Effector memory CD8-positive, alpha-beta T cell (primary cell): ENCODE measurements at regions not wholly inside any gene's neighbourhood (a gene's known extent, or its start where the extent isn't known, plus 50 kb on each side); places are given as distances from the start of the nearest gene placed in this dataset.
"Not testable (repeated sequence)": the region's sequence is repeated elsewhere in the genome, so short reads cannot be mapped to it uniquely, and the experiment has no call there.

Source experiments
- ATAC-seq: fragments of 150-1000 bp; cut with Tn5 transposase; replicated peaks from 2 replicates; pipeline ENCODE4 v1.10.0; 2021; ENCODE audit warnings: mild to moderate bottlenecking, moderate library complexity
- DNase-seq, 3 experiments: peaks; one replicate each; pipeline ENCODE4 v3.0.0; 2021
- H3K27ac Mint-ChIP-seq, 2 donors: one replicate each; pipeline ENCODE4 v1.8.0; 2022; ENCODE audit warnings: mild to moderate bottlenecking in 2 of 2, mixed read lengths in 2 of 2, moderate library complexity in 2 of 2
- H3K27me3 Mint-ChIP-seq, 2 donors: one replicate each; pipeline ENCODE4 v1.8.0; 2022; ENCODE audit warnings: mixed read lengths in 2 of 2
- H3K36me3 Mint-ChIP-seq: one replicate; pipeline ENCODE4 v1.8.0; 2022; ENCODE audit warnings: mild to moderate bottlenecking, moderate library complexity, mixed read lengths; ENCODE audit not compliant: insufficient read depth
- H3K4me1 Mint-ChIP-seq, 2 donors: one replicate each; pipeline ENCODE4 v1.8.0; 2022; ENCODE audit warnings: low read depth in 2 of 2, mixed read lengths in 2 of 2
- H3K4me3 Mint-ChIP-seq, 2 donors: one replicate each; pipeline ENCODE4 v1.8.0; 2022; ENCODE audit warnings: mild to moderate bottlenecking in 2 of 2, mixed read lengths in 2 of 2, moderate library complexity in 2 of 2
- H3K9me3 Mint-ChIP-seq, 2 donors: one replicate each; pipeline ENCODE4 v1.8.0; 2022; ENCODE audit warnings: mixed read lengths in 2 of 2

DNA sequence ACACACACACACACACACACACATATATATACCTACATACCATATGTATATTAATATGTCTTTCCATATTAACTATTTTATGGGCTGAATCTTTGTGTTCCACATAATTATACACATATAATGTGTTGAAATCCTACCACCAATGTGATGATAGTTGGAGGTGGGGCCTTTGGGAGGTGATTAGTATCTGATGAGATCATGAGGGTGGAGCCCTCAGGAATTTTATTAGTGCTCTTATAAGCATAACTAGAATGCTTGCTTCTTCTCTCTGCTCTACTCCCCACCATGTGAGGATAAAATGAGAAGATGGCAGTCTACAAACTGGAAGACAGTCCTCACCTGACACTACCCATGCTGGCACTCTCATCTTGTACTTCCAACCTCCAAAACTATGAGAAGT lies 1193.5 kb upstream of the FLRT2 start:
- Mint-ChIP-seq H3K36me3 (no peaks in the 10 kb centered on the region), H3K27me3 (no peaks in the 10 kb centered on the region), H3K27ac (no peak overlapping the region), H3K9me3 (peaks cover 6 to 8% of the 10 kb centered on the region in 2 donors), H3K4me3 (no peak overlapping the region), H3K4me1 (no peaks in the 10 kb centered on the region)
- DNase-seq (no peak), ATAC-seq (no peak)

DNA sequence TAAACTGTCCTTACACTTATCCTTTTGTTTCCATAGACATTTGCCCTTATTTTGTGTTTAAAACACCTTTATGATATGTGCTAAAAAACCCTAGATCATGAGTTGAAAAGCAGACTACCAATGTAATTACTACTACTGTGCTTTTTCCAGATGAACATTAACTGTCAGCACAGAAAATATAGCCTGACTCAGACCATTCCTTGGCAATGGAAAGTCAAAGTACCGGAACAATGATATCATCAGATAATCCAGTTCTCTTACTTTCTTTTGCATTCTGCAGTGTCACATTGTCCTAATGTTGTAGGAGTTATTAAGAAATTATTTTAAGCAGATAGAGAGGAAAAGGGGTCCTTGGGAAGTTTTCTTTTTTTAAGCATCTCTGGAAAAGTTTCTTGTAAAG lies 1189.0 kb upstream of the FLRT2 start:
- DNase-seq, result no peak
- H3K4me3 Mint-ChIP-seq, result no peak overlapping the region
- H3K27ac Mint-ChIP-seq, result no peak overlapping the region
- H3K27me3 Mint-ChIP-seq, result no peaks in the 10 kb centered on the region
- no peaks in the 10 kb centered on the region for H3K36me3 Mint-ChIP-seq
- no peak for ATAC-seq
- H3K4me1 Mint-ChIP-seq, result no peaks in the 10 kb centered on the region
- peaks cover 0 to 8% of the 10 kb centered on the region in 2 donors for H3K9me3 Mint-ChIP-seq

DNA sequence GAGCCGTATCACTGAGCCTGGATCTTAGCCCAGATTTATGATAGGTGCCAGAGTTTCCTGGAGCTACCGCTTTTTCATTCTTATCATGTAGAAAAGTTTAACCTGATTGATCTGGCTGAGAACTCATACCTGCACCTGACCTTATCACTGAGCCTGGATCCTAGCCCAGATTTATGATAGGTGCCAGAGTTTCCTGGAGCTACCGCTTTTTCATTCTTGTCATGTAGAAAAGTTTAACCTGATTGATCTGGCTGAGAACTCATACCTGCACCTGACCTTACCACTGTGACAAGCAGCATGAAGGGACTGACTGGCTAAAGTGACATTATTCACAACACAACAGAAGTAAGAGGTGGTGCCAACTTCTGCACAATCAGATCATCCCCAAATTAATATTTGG lies 1188.1 kb upstream of the FLRT2 start:
- H3K4me3 Mint-ChIP-seq, H3K27me3 Mint-ChIP-seq, ATAC-seq, H3K9me3 Mint-ChIP-seq, H3K36me3 Mint-ChIP-seq, H3K27ac Mint-ChIP-seq, DNase-seq, H3K4me1 Mint-ChIP-seq: not testable (repeated sequence)

DNA sequence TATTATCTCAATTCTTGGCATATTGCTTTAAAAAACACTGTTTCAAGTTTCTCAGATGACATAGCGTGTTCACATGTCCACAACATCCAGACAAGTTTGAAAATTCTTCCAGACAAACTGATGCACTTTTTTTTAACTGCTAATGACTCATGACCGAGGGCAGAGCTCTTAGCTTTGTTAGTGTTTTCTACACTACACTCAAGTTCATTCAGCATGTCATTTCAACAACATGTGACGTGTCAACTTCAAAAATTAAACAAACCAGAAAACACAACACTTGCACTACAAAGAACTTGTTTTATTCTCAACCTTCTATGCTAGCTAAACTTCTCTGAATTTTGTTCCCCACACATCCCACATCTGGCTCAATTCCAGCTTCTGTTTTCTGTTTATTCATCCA lies 1186.3 kb upstream of the FLRT2 start:
- Mint-ChIP-seq H3K36me3 (no peaks in the 10 kb centered on the region), H3K27me3 (no peaks in the 10 kb centered on the region), H3K4me3 (no peak overlapping the region), H3K27ac (no peak overlapping the region), H3K9me3 (peaks cover 2 to 4% of the 10 kb centered on the region in 2 donors), H3K4me1 (no peaks in the 10 kb centered on the region)
- ATAC-seq, result no peak
- no peak for DNase-seq

DNA sequence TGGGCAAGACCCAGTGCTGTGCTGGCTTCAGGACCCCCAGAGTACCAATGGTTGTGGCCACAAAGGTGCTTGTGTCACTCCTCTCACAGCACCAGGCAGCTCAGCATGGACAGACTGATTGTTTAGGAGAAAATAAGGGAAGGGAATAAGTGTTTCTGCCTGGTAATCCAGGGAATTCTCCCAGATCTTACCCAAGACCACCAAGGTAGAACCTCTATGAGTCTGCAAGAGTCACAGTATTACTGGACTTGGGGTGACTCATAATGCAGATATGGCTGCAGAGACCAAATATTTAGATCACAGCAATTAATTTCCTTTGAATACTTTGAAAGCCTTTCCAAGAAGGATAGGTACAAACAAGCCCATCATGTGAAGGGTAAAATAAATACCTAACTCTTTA lies 1178.3 kb upstream of the FLRT2 start:
- no peak for DNase-seq
- ATAC-seq, result no peak
- H3K4me1 Mint-ChIP-seq, result no peaks in the 10 kb centered on the region
- no peak overlapping the region for H3K27ac Mint-ChIP-seq
- H3K9me3 Mint-ChIP-seq, result peaks cover 12 to 39% of the 10 kb centered on the region in 2 donors
- H3K27me3 Mint-ChIP-seq, result no peaks in the 10 kb centered on the region
- H3K36me3 Mint-ChIP-seq, result no peaks in the 10 kb centered on the region
- no peak overlapping the region for H3K4me3 Mint-ChIP-seq

DNA sequence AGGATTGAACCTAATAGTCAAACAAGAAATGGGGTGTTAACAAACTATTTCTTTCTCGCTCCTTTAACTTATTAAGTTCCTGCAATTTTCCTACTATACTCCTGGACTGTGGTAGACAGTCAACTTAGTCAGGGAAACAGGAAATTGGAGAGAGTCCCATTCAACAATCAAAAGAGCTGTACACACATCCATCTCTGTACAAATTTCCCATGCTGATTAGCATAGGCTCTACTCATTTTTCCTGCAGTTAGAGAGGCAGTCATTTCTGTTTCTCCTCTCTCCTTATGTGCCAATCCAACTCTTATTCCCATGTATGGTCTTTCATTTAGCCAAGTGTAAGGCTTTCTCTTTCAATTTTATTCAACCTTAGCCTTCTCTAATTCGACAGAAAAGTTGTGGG lies 1168.5 kb upstream of the FLRT2 start:
- Mint-ChIP-seq H3K27me3 (no peaks in the 10 kb centered on the region), H3K4me3 (no peak overlapping the region), H3K36me3 (no peaks in the 10 kb centered on the region), H3K4me1 (no peaks in the 10 kb centered on the region), H3K9me3 (peaks cover 8 to 21% of the 10 kb centered on the region in 2 donors), H3K27ac (no peak overlapping the region)
- no peak for ATAC-seq
- no peak for DNase-seq

DNA sequence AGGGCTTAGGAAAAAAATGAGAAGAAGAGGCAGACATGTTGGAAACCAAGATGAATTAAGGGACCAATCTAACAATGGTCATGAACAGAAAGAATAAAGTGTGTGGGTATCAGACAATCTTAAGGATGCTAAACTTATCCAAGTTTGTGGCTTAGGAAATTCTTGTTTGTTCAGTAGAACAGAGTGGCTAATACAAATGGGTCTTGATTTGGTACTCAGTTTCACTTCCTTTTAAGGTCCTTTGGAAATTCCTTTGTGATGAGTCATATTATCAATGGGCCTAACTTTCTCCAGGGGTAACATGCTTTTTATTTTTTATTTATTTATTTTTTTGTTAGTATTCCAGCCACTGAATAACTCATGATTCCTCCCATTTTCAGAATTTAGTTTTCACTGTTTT lies 1154.7 kb upstream of the FLRT2 start:
- no peaks in the 10 kb centered on the region for H3K36me3 Mint-ChIP-seq
- H3K4me3 Mint-ChIP-seq, result no peak overlapping the region
- ATAC-seq, result no peak
- no peak overlapping the region for H3K27ac Mint-ChIP-seq
- no peaks in the 10 kb centered on the region for H3K27me3 Mint-ChIP-seq
- H3K9me3 Mint-ChIP-seq, result peaks cover 10 to 12% of the 10 kb centered on the region in 2 donors
- no peaks in the 10 kb centered on the region for H3K4me1 Mint-ChIP-seq
- no peak for DNase-seq

DNA sequence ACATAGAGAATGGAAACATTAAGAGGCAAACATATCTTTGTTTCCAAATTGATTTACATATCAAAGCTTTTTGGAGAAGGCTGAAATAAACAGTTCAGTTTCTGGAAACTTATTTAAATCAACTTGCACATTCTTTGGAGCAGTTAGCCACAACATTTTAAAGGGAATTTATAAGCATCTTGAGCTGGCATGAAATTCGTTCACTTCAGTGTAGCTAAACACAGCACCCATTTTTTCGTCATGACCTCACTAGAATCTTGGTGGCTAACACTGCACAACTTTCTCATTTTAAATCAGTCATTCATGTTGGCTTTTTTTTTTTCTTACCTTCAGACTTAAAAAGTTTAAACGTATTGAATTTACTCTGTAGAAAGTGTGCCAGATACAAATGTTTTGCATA lies 1139.9 kb upstream of the FLRT2 start:
- Mint-ChIP-seq H3K9me3 (peaks cover 4 to 18% of the 10 kb centered on the region in 2 donors), H3K27me3 (no peaks in the 10 kb centered on the region), H3K27ac (no peak overlapping the region), H3K4me1 (no peaks in the 10 kb centered on the region), H3K36me3 (no peaks in the 10 kb centered on the region), H3K4me3 (no peak overlapping the region)
- ATAC-seq (no peak), DNase-seq (no peak)

DNA sequence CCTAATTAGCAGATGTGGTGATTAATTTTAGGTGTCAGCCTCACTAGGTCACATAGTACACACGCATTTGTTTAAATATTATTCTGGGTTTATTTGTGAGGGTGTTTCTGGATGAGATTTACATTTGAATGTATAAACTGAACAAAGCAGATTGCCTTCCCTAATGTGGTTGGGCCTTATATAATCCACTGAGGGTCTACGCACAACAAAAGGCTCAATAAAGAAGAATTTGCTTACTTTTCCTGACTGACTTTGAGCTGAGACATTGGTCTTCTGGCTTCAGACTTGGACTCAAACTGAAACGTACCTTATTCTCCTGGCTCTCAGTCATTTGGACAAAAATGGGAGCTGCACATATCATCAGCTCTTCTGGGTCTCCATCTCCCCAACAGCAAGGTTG lies 1132.3 kb upstream of the FLRT2 start:
- H3K27me3 Mint-ChIP-seq, result no peaks in the 10 kb centered on the region
- H3K9me3 Mint-ChIP-seq, result peaks cover 11 to 28% of the 10 kb centered on the region in 2 donors
- no peaks in the 10 kb centered on the region for H3K4me1 Mint-ChIP-seq
- no peak for DNase-seq
- peaks cover 3% of the 10 kb centered on the region for H3K36me3 Mint-ChIP-seq
- no peak overlapping the region for H3K27ac Mint-ChIP-seq
- ATAC-seq, result no peak
- no peak overlapping the region for H3K4me3 Mint-ChIP-seq

DNA sequence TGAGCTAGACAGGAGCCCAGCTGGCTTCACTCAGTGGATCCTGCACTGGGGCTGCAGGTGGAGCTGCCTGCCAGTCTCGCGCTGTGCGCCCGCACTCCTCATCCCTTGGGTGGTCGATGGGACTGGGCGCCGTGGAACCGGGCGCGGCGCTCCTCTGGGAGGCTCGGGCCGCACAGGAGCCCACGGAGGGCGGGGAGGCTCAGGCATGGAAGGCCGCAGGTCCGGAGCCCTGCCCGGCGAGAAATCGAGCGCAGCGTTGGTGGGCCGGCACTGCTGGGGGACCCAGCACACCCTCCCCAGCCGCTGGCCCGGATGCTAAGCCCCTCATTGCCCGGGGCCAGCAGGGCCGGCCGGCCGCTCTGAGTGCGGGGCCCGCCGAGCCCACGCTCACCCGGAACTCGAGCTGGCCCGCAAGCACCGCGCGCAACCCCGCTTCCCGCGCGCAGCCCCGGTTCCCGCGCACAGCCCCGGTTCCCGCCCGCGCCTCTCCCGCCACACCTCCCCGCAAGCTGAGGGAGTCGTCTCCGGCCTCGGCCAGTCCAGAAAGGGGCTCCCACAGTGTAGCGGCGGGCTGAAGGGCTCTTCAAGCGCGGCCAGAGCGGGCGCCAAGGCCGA lies 1130.5 kb upstream of the FLRT2 start:
- no peaks in the 10 kb centered on the region for H3K4me1 Mint-ChIP-seq
- peaks cover 7 to 21% of the 10 kb centered on the region in 2 donors for H3K9me3 Mint-ChIP-seq
- peaks cover 3% of the 10 kb centered on the region for H3K36me3 Mint-ChIP-seq

DNA sequence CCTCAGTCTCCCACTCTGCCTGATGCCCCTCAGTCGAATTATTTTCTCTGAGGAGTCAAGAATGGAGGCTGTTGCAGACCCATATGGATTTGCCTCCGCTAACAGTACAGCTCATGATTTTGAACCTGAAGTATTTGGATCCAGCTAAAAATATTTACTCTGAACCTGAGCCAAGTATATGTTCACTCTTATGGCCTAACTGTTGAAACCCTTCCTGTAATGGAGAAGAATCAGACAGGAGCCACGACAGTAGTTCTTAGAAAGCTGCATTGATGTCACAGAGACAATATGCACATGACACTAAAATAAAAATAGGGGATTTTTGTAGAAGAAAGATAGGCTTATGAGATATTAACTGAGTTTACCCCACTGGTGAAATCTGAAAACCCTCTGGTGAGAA lies 1128.3 kb upstream of the FLRT2 start:
- ATAC-seq (no peak), DNase-seq (no peak)
- Mint-ChIP-seq H3K4me3 (no peak overlapping the region), H3K36me3 (peaks cover 3% of the 10 kb centered on the region), H3K4me1 (no peaks in the 10 kb centered on the region), H3K27ac (no peak overlapping the region), H3K27me3 (no peaks in the 10 kb centered on the region), H3K9me3 (peaks cover 1 to 8% of the 10 kb centered on the region in 2 donors)

More for the DNA sequence above, 1130.5 kb upstream of the FLRT2 start:
- Mint-ChIP-seq H3K27ac (no peak overlapping the region), H3K27me3 (no peaks in the 10 kb centered on the region), H3K4me3 (no peak overlapping the region)
- DNase-seq, result no peak
- ATAC-seq, result no peak

DNA sequence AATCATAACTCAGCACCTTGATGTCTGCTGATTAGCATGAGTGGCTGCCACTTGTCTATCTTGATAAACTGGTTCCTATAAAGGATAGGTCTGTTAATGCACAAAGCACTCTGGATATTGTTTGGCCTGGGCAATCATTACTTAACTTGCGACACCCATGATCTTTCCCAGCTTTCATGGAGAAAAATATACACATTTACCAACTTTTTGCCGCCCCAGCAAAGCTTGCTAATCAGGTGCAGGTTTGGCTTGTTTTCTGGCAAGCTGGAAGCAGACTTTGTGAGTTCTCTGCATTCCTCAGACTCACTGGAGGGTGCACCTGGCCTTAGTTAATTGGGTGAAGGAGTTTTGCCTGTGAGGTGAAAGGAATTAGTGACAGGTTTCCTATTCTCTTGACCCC lies 1126.4 kb upstream of the FLRT2 start:
- no peak overlapping the region for H3K27ac Mint-ChIP-seq
- H3K27me3 Mint-ChIP-seq, result no peaks in the 10 kb centered on the region
- no peak overlapping the region for H3K4me3 Mint-ChIP-seq
- DNase-seq (no peak), ATAC-seq (no peak)
- H3K36me3 Mint-ChIP-seq, result no peaks in the 10 kb centered on the region
- H3K9me3 Mint-ChIP-seq, result peaks cover 0 to 1% of the 10 kb centered on the region in 2 donors
- H3K4me1 Mint-ChIP-seq, result no peaks in the 10 kb centered on the region

DNA sequence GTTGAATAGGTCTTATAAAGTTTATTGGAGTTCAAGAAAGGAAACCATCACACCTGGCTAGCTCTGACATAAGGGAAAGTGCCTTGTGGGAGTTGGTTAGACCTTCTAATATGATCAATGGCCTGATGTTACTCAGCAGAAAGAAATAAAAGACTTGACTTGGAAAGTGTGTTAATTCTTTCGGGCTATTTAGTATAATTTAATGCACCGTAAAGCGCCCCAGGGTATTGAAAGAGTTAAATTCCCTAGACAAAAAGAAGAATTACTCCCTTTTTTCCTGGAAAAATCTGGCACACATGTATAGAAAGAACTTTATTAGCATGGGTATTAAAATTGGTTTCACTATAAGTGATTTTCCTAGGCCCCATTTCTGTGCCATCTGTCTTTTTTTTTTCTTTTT lies 1125.7 kb upstream of the FLRT2 start:
- Mint-ChIP-seq H3K4me1 (no peaks in the 10 kb centered on the region), H3K27ac (no peak overlapping the region), H3K4me3 (no peak overlapping the region), H3K27me3 (no peaks in the 10 kb centered on the region), H3K9me3 (peaks cover 0 to 1% of the 10 kb centered on the region in 2 donors), H3K36me3 (no peaks in the 10 kb centered on the region)
- ATAC-seq, result no peak
- no peak for DNase-seq

DNA sequence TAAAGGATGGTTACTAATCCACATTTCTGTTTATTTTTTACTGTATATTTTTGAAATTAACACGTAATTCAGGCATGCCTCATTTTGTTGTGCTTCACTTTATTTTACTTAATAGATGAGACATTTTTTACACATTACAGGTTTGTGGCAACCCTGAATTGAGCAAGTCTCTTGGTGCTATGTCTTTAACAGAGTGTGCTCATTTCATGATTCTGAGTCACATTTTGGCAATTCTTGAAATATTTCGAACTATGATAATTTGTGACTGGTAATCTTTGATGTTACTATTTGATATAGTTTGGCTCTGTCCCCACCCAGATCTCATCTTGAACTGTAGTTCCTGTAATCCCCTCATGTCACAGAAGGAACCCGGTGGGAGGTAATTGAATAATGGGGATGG lies 1120.5 kb upstream of the FLRT2 start:
- peaks cover 5 to 7% of the 10 kb centered on the region in 2 donors for H3K9me3 Mint-ChIP-seq
- H3K4me1 Mint-ChIP-seq, result no peaks in the 10 kb centered on the region
- no peak overlapping the region for H3K4me3 Mint-ChIP-seq
- H3K36me3 Mint-ChIP-seq, result no peaks in the 10 kb centered on the region
- no peaks in the 10 kb centered on the region for H3K27me3 Mint-ChIP-seq
- no peak overlapping the region for H3K27ac Mint-ChIP-seq
- no peak for DNase-seq
- ATAC-seq, result no peak

DNA sequence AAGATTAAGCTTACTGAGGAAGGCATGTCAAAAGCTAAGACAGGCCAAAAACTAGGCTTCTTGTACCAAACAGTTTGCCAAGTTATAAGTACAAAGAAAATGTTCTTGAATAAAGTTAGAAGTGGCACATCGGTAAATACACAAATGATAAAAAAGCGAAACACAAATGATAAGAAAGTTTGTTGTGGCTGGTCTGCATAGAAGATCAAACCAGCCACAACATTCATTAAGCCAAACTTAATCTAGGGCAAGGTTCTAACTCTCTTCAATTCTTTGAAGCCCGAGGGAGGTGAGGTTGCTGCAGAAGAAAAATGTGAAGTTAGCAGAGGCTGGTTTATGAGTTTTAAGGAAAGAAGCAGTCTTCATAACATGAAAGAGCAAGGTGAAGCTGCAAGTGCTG lies 1119.6 kb upstream of the FLRT2 start:
- DNase-seq (no peak), ATAC-seq (no peak)
- no peak overlapping the region for H3K4me3 Mint-ChIP-seq
- no peaks in the 10 kb centered on the region for H3K36me3 Mint-ChIP-seq
- H3K27me3 Mint-ChIP-seq, result no peaks in the 10 kb centered on the region
- no peak overlapping the region for H3K27ac Mint-ChIP-seq
- no peaks in the 10 kb centered on the region for H3K4me1 Mint-ChIP-seq
- peaks cover 5 to 7% of the 10 kb centered on the region in 2 donors for H3K9me3 Mint-ChIP-seq
